ENCODE measurements at regions not wholly inside any gene's neighbourhood (a gene's known extent, or its start where the extent isn't known, plus 50 kb on each side); places are given as distances from the start of the nearest gene placed in this dataset.

GRCh38 chr6:66937180-66937579 is 1230.2 kb upstream of the EYS start:
- TF ChIP-seq EZH2 (IDR thresholded peaks at IDR 0.05; ENCODE audit: borderline replicate concordance, low read depth, low read length, severe bottlenecking), result no peak
- TF ChIP-seq, protein P1, sequence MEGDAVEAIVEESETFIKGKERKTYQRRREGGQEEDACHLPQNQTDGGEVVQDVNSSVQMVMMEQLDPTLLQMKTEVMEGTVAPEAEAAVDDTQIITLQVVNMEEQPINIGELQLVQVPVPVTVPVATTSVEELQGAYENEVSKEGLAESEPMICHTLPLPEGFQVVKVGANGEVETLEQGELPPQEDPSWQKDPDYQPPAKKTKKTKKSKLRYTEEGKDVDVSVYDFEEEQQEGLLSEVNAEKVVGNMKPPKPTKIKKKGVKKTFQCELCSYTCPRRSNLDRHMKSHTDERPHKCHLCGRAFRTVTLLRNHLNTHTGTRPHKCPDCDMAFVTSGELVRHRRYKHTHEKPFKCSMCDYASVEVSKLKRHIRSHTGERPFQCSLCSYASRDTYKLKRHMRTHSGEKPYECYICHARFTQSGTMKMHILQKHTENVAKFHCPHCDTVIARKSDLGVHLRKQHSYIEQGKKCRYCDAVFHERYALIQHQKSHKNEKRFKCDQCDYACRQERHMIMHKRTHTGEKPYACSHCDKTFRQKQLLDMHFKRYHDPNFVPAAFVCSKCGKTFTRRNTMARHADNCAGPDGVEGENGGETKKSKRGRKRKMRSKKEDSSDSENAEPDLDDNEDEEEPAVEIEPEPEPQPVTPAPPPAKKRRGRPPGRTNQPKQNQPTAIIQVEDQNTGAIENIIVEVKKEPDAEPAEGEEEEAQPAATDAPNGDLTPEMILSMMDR (IDR thresholded peaks at IDR 0.05; ENCODE audit: borderline replicate concordance, extremely low read depth, low read length, poor library complexity, severe bottlenecking), result no peak
- H3K27me3 ChIP-seq (ENCODE audit: insufficient read depth, low read length, poor library complexity), result no peaks in the 10 kb centered on the region
- no peaks in the 10 kb centered on the region for H3K4me1 ChIP-seq (ENCODE audit: insufficient read depth, low read length)
- H3K4me3 ChIP-seq (ENCODE audit: low read depth in 1 of 2, low read length in 2 of 2), result no peak overlapping the region
- H3K36me3 ChIP-seq (ENCODE audit: insufficient read depth, low read length), result no peaks in the 10 kb centered on the region
- H3K79me2 ChIP-seq (ENCODE audit: insufficient read depth, low read length), result no peaks in the 10 kb centered on the region
- ATAC-seq (ENCODE audit: insufficient read depth, low read depth) (no peak), DNase-seq (no peak)
- H3K9me3 ChIP-seq (ENCODE audit: insufficient read depth, low read length, severe bottlenecking), result peaks cover 5% of the 10 kb centered on the region
- H3K9ac ChIP-seq (ENCODE audit: low read depth, low read length), result no peak overlapping the region
- H3K27ac ChIP-seq (ENCODE audit: low read length), result no peak overlapping the region
- no peaks in the 10 kb centered on the region for H4K20me1 ChIP-seq (ENCODE audit: insufficient read depth, low read length)
- no peak overlapping the region for H3K4me2 ChIP-seq (ENCODE audit: insufficient read depth, low read length)
- H2AFZ ChIP-seq (ENCODE audit: low read depth, low read length), result no peak overlapping the region

GRCh38 chr6:66935612-66936011 is 1228.6 kb upstream of the EYS start:
- H3K4me1 ChIP-seq (ENCODE audit: insufficient read depth, low read length), result no peaks in the 10 kb centered on the region
- peaks cover 5% of the 10 kb centered on the region for H3K9me3 ChIP-seq (ENCODE audit: insufficient read depth, low read length, severe bottlenecking)
- no peaks in the 10 kb centered on the region for H3K36me3 ChIP-seq (ENCODE audit: insufficient read depth, low read length)
- no peak overlapping the region for H3K4me3 ChIP-seq (ENCODE audit: low read depth in 1 of 2, low read length in 2 of 2)
- H3K27ac ChIP-seq (ENCODE audit: low read length), result no peak overlapping the region
- ATAC-seq (ENCODE audit: insufficient read depth, low read depth) (no peak), DNase-seq (no peak)
- no peaks in the 10 kb centered on the region for H3K27me3 ChIP-seq (ENCODE audit: insufficient read depth, low read length, poor library complexity)
- no peaks in the 10 kb centered on the region for H4K20me1 ChIP-seq (ENCODE audit: insufficient read depth, low read length)
- no peak overlapping the region for H3K9ac ChIP-seq (ENCODE audit: low read depth, low read length)
- H3K79me2 ChIP-seq (ENCODE audit: insufficient read depth, low read length), result no peaks in the 10 kb centered on the region
- TF ChIP-seq, protein P1 (IDR thresholded peaks at IDR 0.05; ENCODE audit: borderline replicate concordance, extremely low read depth, low read length, poor library complexity, severe bottlenecking), result no peak
- no peak for TF ChIP-seq EZH2 (IDR thresholded peaks at IDR 0.05; ENCODE audit: borderline replicate concordance, low read depth, low read length, severe bottlenecking)
- H3K4me2 ChIP-seq (ENCODE audit: insufficient read depth, low read length), result no peak overlapping the region
- no peak overlapping the region for H2AFZ ChIP-seq (ENCODE audit: low read depth, low read length)

- ATAC-seq (ENCODE audit: insufficient read depth, low read depth) (no peak), DNase-seq (no peak)
- Histone ChIP-seq H3K4me2 (ENCODE audit: insufficient read depth, low read length) (no peak overlapping the region), H3K9me3 (ENCODE audit: insufficient read depth, low read length, severe bottlenecking) (peaks cover 5% of the 10 kb centered on the region), H2AFZ (ENCODE audit: low read depth, low read length) (no peak overlapping the region), H3K27ac (ENCODE audit: low read length) (no peak overlapping the region), H3K4me3 (ENCODE audit: low read depth in 1 of 2, low read length in 2 of 2) (no peak overlapping the region), H3K36me3 (ENCODE audit: insufficient read depth, low read length) (no peaks in the 10 kb centered on the region), H3K4me1 (ENCODE audit: insufficient read depth, low read length) (no peaks in the 10 kb centered on the region), H3K27me3 (ENCODE audit: insufficient read depth, low read length, poor library complexity) (no peaks in the 10 kb centered on the region), H3K9ac (ENCODE audit: low read depth, low read length) (no peak overlapping the region), H4K20me1 (ENCODE audit: insufficient read depth, low read length) (no peaks in the 10 kb centered on the region), H3K79me2 (ENCODE audit: insufficient read depth, low read length) (no peaks in the 10 kb centered on the region)
- TF ChIP-seq EZH2 (IDR thresholded peaks at IDR 0.05; ENCODE audit: borderline replicate concordance, low read depth, low read length, severe bottlenecking), result no peak
- TF ChIP-seq, protein P1 (IDR thresholded peaks at IDR 0.05; ENCODE audit: borderline replicate concordance, extremely low read depth, low read length, poor library complexity, severe bottlenecking), result no peak
These were observed 1224.8 kb upstream of the EYS start for GRCh38 chr6:66931787-66932186.
